GM18873 (cell line): ENCODE measurements at regions not wholly inside any gene's neighbourhood (a gene's known extent, or its start where the extent isn't known, plus 50 kb on each side); places are given as distances from the start of the nearest gene placed in this dataset.
A peak's percentile ranks its signal among the peaks of the same experiment; 100 is the strongest.

ENCODE experiments used
- ATAC-seq: cut with Tn5 transposase; IDR thresholded peaks from one replicate; pipeline ENCODE4 v1.9.1; 2021; ENCODE audit warnings: mild to moderate bottlenecking, moderate library complexity, moderate number of reproducible peaks; ENCODE audit not compliant: unreplicated experiment, low FRiP score

- ATAC-seq = no peak
Measured at GRCh38 chr7:148950806-148951205, 66.7 kb upstream of the EZH2 start.

GRCh38 chr7:148944935-148945934 is 61.1 kb upstream of the EZH2 start:
- no peak for ATAC-seq

DNA sequence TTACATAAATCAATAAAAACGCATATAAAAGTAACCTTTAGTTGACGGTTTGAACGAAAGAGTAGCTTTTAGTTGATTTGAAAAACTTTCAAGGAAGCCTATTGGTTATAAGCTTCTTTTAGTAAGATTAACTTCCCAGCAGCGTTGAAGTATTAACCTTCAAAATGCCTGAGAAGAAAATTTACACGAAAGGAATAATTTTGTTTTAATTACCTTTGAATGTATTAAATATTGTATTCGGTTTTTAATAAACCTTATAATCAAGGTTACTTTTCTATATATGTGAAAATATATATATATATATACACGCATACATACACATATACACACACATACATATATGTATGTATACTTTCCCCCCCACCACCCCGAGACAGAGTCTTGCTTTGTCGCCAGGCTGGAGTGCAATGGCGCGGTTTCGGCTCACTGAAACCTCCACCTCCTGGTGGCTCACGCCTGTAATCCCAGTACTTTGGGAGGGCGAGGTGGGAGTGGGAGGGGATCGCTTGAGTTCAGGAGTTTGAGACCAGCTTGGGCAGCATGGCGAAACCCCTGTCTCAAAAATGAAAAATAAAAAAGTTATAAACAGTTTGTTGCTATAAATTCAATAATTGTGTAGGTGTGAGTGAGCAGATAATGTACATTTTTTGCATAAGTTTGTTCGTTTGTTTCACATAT is 57.6 kb upstream of the EZH2 start:
- peak; percentile 37 for ATAC-seq

DNA sequence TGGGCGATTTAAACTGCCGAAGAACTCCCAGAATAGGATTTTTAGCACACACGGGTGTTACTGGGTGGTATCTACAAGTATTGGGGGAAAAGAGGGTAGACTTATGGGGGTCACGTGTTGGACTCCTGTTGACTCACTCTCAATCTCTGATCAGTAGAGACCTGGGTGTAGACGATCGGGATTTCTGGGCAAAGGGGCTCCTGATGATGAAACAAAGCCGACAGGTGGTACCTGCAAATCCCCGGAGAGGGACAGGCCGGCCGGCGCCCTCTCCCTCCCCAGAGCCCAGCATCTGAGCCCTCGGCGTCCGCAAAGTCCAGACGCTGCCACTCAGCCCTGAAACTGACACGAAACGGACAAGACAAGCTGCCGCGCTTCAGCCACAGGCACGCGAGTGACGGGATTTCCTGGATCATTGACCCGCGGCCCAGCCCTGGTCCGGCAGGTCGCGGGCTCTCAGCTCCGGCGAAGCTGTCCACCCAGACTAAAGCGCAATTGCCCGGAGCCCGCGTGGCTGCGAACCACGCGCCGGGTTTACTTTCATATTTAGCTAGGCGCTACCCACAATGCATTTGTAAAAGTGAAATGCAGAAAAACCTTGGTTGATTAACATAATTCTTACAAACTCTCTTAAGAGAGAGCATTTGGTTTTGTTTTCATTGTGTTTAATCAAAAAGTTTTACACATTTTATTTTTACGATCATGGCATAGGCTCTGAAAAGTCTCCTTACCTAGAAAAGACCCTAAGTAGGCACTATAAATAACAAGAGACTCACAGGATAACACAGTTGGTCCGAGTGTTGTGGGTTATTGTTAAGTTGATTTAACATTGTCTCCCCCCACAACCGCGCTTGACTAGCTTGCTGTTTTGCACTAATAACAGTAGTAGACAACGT is 56.9 kb upstream of the EZH2 start:
- ATAC-seq = peak; percentile 60

DNA sequence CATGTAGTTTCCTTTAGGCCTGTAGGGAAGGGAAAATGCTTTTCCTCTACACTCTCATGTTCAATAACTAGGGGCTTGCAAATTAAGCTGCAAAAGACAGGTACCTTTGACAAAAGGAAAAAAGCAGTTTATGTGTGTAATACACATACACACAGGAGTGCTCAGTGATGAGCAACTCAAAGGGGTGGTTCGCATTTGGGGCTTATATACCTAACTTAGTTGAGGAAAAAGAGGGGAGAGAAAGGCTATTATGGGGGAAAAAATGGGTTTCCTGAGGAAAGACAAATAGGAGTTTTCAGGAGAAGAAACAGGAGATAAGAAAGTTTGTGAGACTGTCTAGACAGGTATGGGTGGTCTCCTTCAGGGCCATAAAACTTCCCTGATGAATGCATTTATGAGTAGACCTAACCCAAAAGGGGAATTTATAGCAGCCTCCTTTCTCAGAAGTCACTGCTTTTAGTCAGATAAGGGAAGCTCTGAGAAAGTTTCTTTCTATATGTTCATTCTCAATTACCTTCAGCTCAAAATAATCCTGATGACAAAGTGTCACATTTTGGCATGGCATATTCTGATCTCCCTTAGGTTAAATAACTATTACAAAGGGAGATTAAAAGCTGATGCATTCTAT is 55.2 kb upstream of the EZH2 start:
- no peak for ATAC-seq

GRCh38 chr7:148935451-148935850 is 51.4 kb upstream of the EZH2 start:
- no peak for ATAC-seq
